ENCODE measurements at regions not wholly inside any gene's neighbourhood (a gene's known extent, or its start where the extent isn't known, plus 50 kb on each side); places are given as distances from the start of the nearest gene placed in this dataset.
"Not testable (repeated sequence)": the region's sequence is repeated elsewhere in the genome, so short reads cannot be mapped to it uniquely, and the experiment has no call there.

DNA sequence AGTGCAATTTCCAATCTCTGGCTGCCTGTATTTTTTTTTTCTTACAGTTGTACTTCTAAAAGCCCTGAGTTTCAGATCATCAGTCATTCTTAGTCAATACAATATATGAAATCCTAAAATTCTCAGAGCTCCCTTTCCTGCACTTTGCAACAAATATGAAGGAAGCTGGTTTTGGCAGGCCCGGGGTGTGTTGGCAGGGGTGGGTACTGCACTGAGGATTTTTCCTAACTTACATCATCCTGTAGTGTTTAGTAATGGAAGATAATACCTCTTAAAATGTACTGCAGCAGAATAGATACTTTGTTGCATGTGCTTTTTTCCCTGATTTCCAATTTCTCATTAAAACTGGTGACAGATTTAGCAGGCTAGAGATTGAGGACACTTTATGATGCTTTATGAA lies 374.6 kb downstream of the PTH2R start:
- H3K27me3 ChIP-seq, result no peaks in the 10 kb centered on the region
- no peak for TF ChIP-seq CTCF (IDR thresholded peaks at IDR 0.05)
- peak; percentile 51 for ATAC-seq
- DNase-seq, result no peak
- H3K4me1 ChIP-seq, result no peaks in the 10 kb centered on the region
- peaks cover 0 to 5% of the 10 kb centered on the region in 2 donors for H3K9me3 ChIP-seq
- no peaks in the 10 kb centered on the region for H3K36me3 ChIP-seq
- H3K4me3 ChIP-seq, result no peak overlapping the region
- intact Hi-C loops (cut with DNase I), result no loop called here
- H3K27ac ChIP-seq, result no peak overlapping the region

- H3K27ac ChIP-seq, result no peak overlapping the region
- no peaks in the 10 kb centered on the region for H3K27me3 ChIP-seq
- intact Hi-C loops (cut with DNase I), result no loop called here
- TF ChIP-seq CTCF (IDR thresholded peaks at IDR 0.05), result no peak
- peaks cover 0 to 3% of the 10 kb centered on the region in 2 donors for H3K9me3 ChIP-seq
- DNase-seq, result no peak
- no peak for ATAC-seq
- H3K4me3 ChIP-seq, result no peak overlapping the region
- H3K4me1 ChIP-seq, result no peaks in the 10 kb centered on the region
- H3K36me3 ChIP-seq, result no peaks in the 10 kb centered on the region
Measured at GRCh38 chr2:208782097-208782496, 375.5 kb downstream of the PTH2R start.

- peak; percentile 61 for ATAC-seq
- DNase-seq, result no peak
Measured at GRCh38 chr2:208783184-208783583, 376.6 kb downstream of the PTH2R start.

GRCh38 chr2:208784774-208785173 lies 378.2 kb downstream of the PTH2R start:
- ATAC-seq; intact Hi-C loops (cut with DNase I); H3K4me1 ChIP-seq; H3K36me3 ChIP-seq; H3K27ac ChIP-seq; H3K4me3 ChIP-seq; H3K9me3 ChIP-seq; H3K27me3 ChIP-seq: not testable (repeated sequence)
- DNase-seq, result peak in 1 of 4 donors; percentile 24

More at GRCh38 chr2:208783184-208783583, 376.6 kb downstream of the PTH2R start:
- Histone ChIP-seq H3K27me3 (no peaks in the 10 kb centered on the region), H3K4me1 (no peaks in the 10 kb centered on the region), H3K36me3 (no peaks in the 10 kb centered on the region), H3K9me3 (peaks cover 0 to 3% of the 10 kb centered on the region in 2 donors), H3K4me3 (no peak overlapping the region), H3K27ac (no peak overlapping the region)
- no peak for TF ChIP-seq CTCF (IDR thresholded peaks at IDR 0.05)
- intact Hi-C loops (cut with DNase I), result no loop called here

DNA sequence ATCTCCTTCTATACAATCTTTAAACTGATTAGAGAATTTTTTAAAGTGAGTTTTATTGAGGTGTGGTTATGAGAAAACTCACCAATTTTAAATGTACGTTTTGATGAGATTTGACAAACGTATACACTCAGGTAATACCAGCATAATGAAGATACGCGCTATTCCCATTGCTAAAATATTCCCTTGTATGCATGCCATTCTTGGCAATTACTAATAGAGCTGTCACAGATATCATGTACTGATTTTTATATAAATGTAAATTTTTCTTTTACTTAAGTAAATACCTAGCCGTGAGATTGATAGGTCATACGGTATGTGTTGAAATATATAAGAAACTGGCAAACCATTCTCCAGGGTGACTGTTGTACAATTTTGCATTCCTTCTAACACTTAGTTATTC lies 384.7 kb downstream of the PTH2R start:
- Histone ChIP-seq H3K27ac (no peak overlapping the region), H3K27me3 (no peaks in the 10 kb centered on the region), H3K4me1 (no peaks in the 10 kb centered on the region), H3K4me3 (no peak overlapping the region), H3K9me3 (no peaks in the 10 kb centered on the region), H3K36me3 (no peaks in the 10 kb centered on the region)
- ATAC-seq (no peak), DNase-seq (no peak)
- TF ChIP-seq CTCF (IDR thresholded peaks at IDR 0.05), result no peak
- intact Hi-C loops (cut with DNase I), result no loop called here

DNA sequence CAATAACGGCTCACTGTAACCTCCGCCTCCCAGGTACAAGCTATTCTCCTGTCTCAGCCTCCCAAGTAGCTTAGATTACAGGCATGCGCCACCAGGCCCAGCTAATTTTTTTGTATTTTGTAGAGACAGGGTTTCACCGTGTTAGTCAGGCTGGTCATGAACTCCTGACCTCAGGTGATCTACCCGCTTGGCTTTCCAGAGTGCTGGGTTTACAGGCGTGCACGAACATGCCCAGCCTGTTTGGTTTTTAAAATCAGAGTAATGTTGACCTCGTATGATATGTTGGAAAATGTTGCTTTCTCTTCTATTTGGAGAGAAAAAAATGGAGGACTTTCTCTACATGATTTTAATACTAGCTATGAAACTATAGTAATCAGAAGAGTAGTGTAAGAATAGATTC lies 386.2 kb downstream of the PTH2R start:
- TF ChIP-seq CTCF (IDR thresholded peaks at IDR 0.05), result no peak
- no peak for ATAC-seq
- H3K9me3 ChIP-seq, result no peaks in the 10 kb centered on the region

More for the DNA sequence above, 386.2 kb downstream of the PTH2R start:
- H3K36me3 ChIP-seq, result no peaks in the 10 kb centered on the region
- H3K4me3 ChIP-seq, result no peak overlapping the region
- no peaks in the 10 kb centered on the region for H3K27me3 ChIP-seq
- no peak overlapping the region for H3K27ac ChIP-seq
- no peak for DNase-seq
- H3K4me1 ChIP-seq, result no peaks in the 10 kb centered on the region
- intact Hi-C loops (cut with DNase I), result no loop called here
